Smooth muscle cell (in vitro differentiated cells): ENCODE measurements at regions not wholly inside any gene's neighbourhood (a gene's known extent, or its start where the extent isn't known, plus 50 kb on each side); places are given as distances from the start of the nearest gene placed in this dataset.

Source experiments
- DNase-seq: peaks from one replicate; lab custom pipeline; 2025; ENCODE audit not compliant: unreplicated experiment; lab: John Stamatoyannopoulos, UW
- H2AFZ ChIP-seq: fragments of 200-600 bp; sonication (generic); 2 replicates; pipeline ENCODE4 v1.6.0; 2016; ENCODE audit warnings: antibody characterized with exemption, low read depth, mild to moderate bottlenecking
- H3F3A ChIP-seq: fragments of 200-600 bp; sonication (generic); 2 replicates; pipeline ENCODE4 v1.6.0; 2017; ENCODE audit warnings: antibody characterized with exemption, low read depth
- H3K27ac ChIP-seq: fragments of 200-600 bp; sonication (generic); 2 replicates; pipeline ENCODE4 v1.5.1; 2016; ENCODE audit warnings: low read depth, mild to moderate bottlenecking
- H3K27me3 ChIP-seq: fragments of 200-600 bp; sonication (generic); 2 replicates; pipeline ENCODE4 v1.6.1; 2016; ENCODE audit warnings: low read depth, mild to moderate bottlenecking
- H3K36me3 ChIP-seq: fragments of 200-600 bp; sonication (generic); 2 replicates; pipeline ENCODE4 v1.5.1; 2016; ENCODE audit warnings: low read depth
- H3K4me1 ChIP-seq: fragments of 200-600 bp; sonication (generic); 2 replicates; pipeline ENCODE4 v1.5.1; 2016; ENCODE audit warnings: low read depth
- H3K4me2 ChIP-seq: fragments of 200-600 bp; sonication (generic); 2 replicates; pipeline ENCODE4 v1.6.0; 2016; ENCODE audit warnings: mild to moderate bottlenecking
- H3K4me3 ChIP-seq: fragments of 200-600 bp; sonication (generic); 2 replicates; pipeline ENCODE4 v1.5.1; 2016; ENCODE audit warnings: mild to moderate bottlenecking
- H3K79me2 ChIP-seq: fragments of 200-600 bp; sonication (generic); 2 replicates; pipeline ENCODE4 v1.6.0; 2016; ENCODE audit warnings: low read depth, mild to moderate bottlenecking
- H3K9ac ChIP-seq: fragments of 200-600 bp; sonication (generic); 2 replicates; pipeline ENCODE4 v1.6.0; 2016; ENCODE audit warnings: low read depth
- H3K9me3 ChIP-seq: fragments of 200-600 bp; sonication (generic); replicated peaks from 2 replicates; pipeline ENCODE4 v1.5.1; 2016; ENCODE audit warnings: low read depth
- H4K20me1 ChIP-seq: fragments of 200-600 bp; sonication (generic); 2 replicates; pipeline ENCODE4 v1.6.0; 2016; ENCODE audit warnings: low read depth
- WGBS: methylation state at CpG from one replicate; pipeline ENCODE4 v1.1.7; 2016; ENCODE audit warnings: low lambda C conversion rate; 5-methylcytosine and 5-hydroxymethylcytosine counted together
- TF ChIP-seq, protein P1 (sequence below): fragments of 200-600 bp; sonication (generic); IDR thresholded peaks from 2 replicates; pipeline ENCODE4 v1.5.1; 2017; ENCODE audit warnings: borderline replicate concordance, mild to moderate bottlenecking, antibody characterized with exemption; ENCODE audit not compliant: insufficient read depth, poor library complexity, severe bottlenecking

DNA sequence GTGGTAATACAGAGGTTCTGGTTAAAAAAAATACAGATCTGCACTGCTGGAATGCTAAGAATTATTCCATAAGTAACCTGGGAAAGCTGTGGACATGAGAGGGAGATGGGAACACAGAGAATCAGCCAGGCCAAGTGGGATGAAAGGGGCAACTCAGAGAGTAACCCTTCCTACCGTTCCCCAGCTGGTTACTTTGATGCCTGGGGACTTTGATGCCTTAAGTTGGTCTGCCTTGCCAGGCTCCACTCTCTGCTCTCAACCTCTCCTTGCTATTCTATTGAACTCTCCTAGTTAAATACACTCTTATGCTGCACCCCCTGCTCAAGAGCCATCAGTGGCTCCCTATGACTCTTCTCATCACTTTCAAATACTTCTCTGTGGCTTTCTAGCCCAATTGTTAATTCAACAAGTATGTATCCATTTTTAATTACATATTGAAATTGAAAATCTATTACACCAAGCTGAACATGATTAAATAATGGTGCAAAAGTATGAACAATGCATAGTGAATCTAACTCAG is 315.5 kb downstream of the TLE3 start:
- TF ChIP-seq, protein P1, sequence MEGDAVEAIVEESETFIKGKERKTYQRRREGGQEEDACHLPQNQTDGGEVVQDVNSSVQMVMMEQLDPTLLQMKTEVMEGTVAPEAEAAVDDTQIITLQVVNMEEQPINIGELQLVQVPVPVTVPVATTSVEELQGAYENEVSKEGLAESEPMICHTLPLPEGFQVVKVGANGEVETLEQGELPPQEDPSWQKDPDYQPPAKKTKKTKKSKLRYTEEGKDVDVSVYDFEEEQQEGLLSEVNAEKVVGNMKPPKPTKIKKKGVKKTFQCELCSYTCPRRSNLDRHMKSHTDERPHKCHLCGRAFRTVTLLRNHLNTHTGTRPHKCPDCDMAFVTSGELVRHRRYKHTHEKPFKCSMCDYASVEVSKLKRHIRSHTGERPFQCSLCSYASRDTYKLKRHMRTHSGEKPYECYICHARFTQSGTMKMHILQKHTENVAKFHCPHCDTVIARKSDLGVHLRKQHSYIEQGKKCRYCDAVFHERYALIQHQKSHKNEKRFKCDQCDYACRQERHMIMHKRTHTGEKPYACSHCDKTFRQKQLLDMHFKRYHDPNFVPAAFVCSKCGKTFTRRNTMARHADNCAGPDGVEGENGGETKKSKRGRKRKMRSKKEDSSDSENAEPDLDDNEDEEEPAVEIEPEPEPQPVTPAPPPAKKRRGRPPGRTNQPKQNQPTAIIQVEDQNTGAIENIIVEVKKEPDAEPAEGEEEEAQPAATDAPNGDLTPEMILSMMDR = no peak

DNA sequence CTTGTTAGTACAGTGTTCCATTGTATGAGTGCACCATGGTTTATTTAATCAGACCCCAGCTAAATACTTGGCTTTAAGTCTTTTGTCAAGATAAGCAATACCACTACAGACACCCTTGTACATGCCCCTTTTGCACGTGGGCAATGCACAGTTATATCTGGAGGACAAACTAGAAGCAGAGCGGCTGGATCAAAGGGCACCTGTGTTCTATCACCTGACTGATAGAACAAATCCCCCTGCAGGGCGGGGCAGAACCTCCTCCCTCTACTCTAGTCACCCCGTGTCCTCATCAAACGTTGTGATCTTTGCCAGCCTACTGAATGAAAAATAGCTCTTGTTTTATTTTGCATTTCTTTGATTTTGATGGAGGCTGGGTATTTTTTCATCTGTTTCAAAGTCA is 314.9 kb downstream of the TLE3 start:
- H3K79me2 ChIP-seq = no peaks in the 10 kb centered on the region
- H3K9me3 ChIP-seq = no peaks in the 10 kb centered on the region
- H3K4me2 ChIP-seq = no peak overlapping the region
- no peak overlapping the region for H3K9ac ChIP-seq
- H3K36me3 ChIP-seq = no peaks in the 10 kb centered on the region
- H3K4me3 ChIP-seq = no peak overlapping the region
- WGBS = 54% methylated on average over 5 of the region's 5 CpGs
- no peak overlapping the region for H3K27ac ChIP-seq
- no peak for DNase-seq
- H4K20me1 ChIP-seq = no peaks in the 10 kb centered on the region
- no peaks in the 10 kb centered on the region for H3K4me1 ChIP-seq
- H3F3A ChIP-seq = no peaks in the 10 kb centered on the region
- TF ChIP-seq, protein P1 = no peak
- no peaks in the 10 kb centered on the region for H3K27me3 ChIP-seq
- H2AFZ ChIP-seq = no peak overlapping the region

More for the DNA sequence above, 315.5 kb downstream of the TLE3 start:
- no peak overlapping the region for H3K4me3 ChIP-seq
- 67% methylated on average over 1 of the region's 1 CpG for WGBS
- no peaks in the 10 kb centered on the region for H3F3A ChIP-seq
- no peaks in the 10 kb centered on the region for H3K27me3 ChIP-seq
- H3K4me2 ChIP-seq = no peak overlapping the region
- no peaks in the 10 kb centered on the region for H3K4me1 ChIP-seq
- H3K36me3 ChIP-seq = no peaks in the 10 kb centered on the region
- no peak overlapping the region for H3K9ac ChIP-seq
- H2AFZ ChIP-seq = no peak overlapping the region
- H3K27ac ChIP-seq = no peak overlapping the region
- H3K79me2 ChIP-seq = no peaks in the 10 kb centered on the region
- no peak for DNase-seq
- no peaks in the 10 kb centered on the region for H4K20me1 ChIP-seq
- H3K9me3 ChIP-seq = no peaks in the 10 kb centered on the region

DNA sequence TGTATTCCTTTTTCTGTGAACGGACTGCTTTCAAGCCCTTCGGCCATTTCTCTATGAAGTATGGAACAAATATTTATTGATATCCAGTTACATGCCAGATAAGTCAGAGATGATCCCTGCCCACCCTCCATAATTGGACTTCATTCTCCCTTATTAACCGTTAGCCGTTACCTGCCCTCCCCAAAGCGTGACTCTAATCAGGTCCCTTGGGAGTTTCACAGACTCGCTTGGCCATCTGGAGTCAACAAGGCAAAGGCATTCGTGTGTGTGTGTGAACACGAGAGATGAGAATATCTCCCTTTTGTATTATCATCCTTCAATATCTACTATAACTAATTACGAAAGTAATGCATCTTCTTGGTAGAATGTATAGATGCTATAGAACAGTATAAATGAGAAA is 314.5 kb downstream of the TLE3 start:
- WGBS = 88% methylated on average over 9 of the region's 9 CpGs
- H3K79me2 ChIP-seq = no peaks in the 10 kb centered on the region

More for the DNA sequence above, 314.5 kb downstream of the TLE3 start:
- H3K36me3 ChIP-seq = no peaks in the 10 kb centered on the region
- no peak overlapping the region for H3K27ac ChIP-seq
- no peaks in the 10 kb centered on the region for H3K4me1 ChIP-seq
- no peaks in the 10 kb centered on the region for H3K9me3 ChIP-seq
- no peak overlapping the region for H2AFZ ChIP-seq
- H3K27me3 ChIP-seq = no peaks in the 10 kb centered on the region
- H3K4me3 ChIP-seq = no peak overlapping the region
- no peak overlapping the region for H3K4me2 ChIP-seq
- TF ChIP-seq, protein P1 = no peak
- H3K9ac ChIP-seq = no peak overlapping the region
- H4K20me1 ChIP-seq = no peaks in the 10 kb centered on the region
- no peaks in the 10 kb centered on the region for H3F3A ChIP-seq
- no peak for DNase-seq
